ENCODE measurements at regions not wholly inside any gene's neighbourhood (a gene's known extent, or its start where the extent isn't known, plus 50 kb on each side); places are given as distances from the start of the nearest gene placed in this dataset.
A peak's percentile ranks its signal among the peaks of the same experiment; 100 is the strongest.

DNA sequence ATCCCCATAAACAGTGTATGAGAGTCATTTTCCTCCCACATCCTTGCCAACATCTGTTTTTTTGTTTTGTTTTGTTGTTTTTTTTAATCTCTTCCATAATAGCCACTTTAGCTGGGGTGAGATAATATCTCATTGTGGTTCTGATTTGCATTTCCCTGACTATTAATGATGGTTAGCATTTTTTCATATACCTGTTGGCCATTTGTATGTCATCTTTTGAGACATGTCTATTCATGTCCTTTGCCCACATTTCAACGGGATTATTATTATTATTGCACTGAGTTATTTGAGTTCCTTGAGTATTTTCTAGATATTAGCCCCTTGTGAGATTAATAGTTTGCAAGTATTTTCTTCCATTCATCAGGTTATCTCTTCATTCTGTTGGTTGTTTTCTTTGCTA lies 223.3 kb downstream of the LPIN1 start:
- Histone ChIP-seq H3K9me3 (no peaks in the 10 kb centered on the region), H3K4me1 (peaks cover 11% of the 10 kb centered on the region), H3K4me3 (ENCODE audit: low read depth, low read length) (no peak overlapping the region), H3K27me3 (no peaks in the 10 kb centered on the region), H3K36me3 (no peaks in the 10 kb centered on the region)
- DNase-seq = no peak
- TF ChIP-seq, protein P1, sequence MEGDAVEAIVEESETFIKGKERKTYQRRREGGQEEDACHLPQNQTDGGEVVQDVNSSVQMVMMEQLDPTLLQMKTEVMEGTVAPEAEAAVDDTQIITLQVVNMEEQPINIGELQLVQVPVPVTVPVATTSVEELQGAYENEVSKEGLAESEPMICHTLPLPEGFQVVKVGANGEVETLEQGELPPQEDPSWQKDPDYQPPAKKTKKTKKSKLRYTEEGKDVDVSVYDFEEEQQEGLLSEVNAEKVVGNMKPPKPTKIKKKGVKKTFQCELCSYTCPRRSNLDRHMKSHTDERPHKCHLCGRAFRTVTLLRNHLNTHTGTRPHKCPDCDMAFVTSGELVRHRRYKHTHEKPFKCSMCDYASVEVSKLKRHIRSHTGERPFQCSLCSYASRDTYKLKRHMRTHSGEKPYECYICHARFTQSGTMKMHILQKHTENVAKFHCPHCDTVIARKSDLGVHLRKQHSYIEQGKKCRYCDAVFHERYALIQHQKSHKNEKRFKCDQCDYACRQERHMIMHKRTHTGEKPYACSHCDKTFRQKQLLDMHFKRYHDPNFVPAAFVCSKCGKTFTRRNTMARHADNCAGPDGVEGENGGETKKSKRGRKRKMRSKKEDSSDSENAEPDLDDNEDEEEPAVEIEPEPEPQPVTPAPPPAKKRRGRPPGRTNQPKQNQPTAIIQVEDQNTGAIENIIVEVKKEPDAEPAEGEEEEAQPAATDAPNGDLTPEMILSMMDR (IDR thresholded peaks at IDR 0.05; ENCODE audit: low read depth, low read length) = no peak

DNA sequence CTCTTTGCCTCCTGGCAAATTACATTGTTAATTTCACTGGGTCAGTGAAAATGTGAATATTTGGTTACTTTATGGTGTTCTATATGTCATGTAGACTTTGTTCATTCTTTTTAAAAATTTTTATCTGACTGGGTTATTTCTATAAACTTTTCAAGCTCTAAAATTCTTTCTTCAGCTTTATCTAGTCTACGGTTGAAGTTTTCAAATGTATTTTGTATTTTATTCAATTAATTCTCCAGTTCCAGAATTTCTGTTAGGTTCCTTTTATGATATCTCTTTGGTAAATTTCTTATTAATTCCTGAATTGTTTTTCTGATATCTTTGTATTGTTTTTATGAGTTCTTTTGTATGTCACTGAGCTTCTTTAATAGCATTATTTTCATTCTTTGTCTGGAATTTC lies 228.1 kb downstream of the LPIN1 start:
- DNase-seq = no peak
- Histone ChIP-seq H3K27me3 (no peaks in the 10 kb centered on the region), H3K36me3 (no peaks in the 10 kb centered on the region), H3K4me3 (ENCODE audit: low read depth, low read length) (no peak overlapping the region), H3K9me3 (no peaks in the 10 kb centered on the region), H3K4me1 (peaks cover 12% of the 10 kb centered on the region)
- TF ChIP-seq, protein P1 (IDR thresholded peaks at IDR 0.05; ENCODE audit: low read depth, low read length) = no peak

DNA sequence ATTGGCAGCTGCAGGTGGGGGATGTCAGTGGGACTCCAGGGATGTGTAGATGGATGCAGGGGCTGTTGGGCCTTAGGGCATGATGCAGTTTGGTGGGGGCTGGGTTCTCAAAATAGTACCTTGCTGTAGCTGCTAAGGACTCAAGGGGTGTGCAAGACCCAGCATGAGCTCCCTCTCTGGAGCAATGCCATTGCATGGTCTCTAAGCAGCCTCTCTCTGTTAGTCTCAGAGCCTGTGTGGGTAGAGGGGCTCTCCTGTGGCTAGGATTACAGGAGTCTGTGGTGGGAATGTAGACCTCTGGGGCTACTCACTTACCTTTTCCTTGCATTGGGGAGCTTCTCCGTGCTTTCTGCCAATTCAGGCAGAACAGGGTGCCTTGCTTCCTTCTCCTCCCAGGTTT lies 228.9 kb downstream of the LPIN1 start:
- H3K36me3 ChIP-seq = no peaks in the 10 kb centered on the region
- DNase-seq = no peak

DNA sequence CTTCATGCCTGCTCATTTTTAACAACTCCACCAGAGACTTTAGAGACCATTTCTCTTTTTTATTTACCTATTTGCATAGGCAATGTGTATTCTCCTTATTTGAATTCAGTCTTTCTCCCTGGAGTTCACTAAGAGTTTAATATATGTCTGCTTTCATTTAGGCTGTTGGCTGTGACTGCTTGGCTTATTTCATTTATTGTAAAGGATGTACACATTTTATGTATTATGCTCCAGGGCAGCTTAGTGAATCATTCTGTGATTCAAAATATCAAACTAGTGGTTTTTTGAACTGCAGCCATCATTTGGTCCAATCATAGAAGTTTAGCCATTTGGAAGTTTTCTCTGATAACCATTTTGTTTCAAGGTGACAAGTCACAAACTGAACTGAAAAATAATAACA lies 229.6 kb downstream of the LPIN1 start:
- DNase-seq = no peak
- Histone ChIP-seq H3K9me3 (no peaks in the 10 kb centered on the region), H3K4me3 (ENCODE audit: low read depth, low read length) (no peak overlapping the region), H3K4me1 (peaks cover 12% of the 10 kb centered on the region), H3K36me3 (no peaks in the 10 kb centered on the region), H3K27me3 (no peaks in the 10 kb centered on the region)
- TF ChIP-seq, protein P1 (IDR thresholded peaks at IDR 0.05; ENCODE audit: low read depth, low read length) = no peak

More for the DNA sequence above, 228.9 kb downstream of the LPIN1 start:
- H3K27me3 ChIP-seq = no peaks in the 10 kb centered on the region
- H3K4me3 ChIP-seq (ENCODE audit: low read depth, low read length) = no peak overlapping the region
- TF ChIP-seq, protein P1 (IDR thresholded peaks at IDR 0.05; ENCODE audit: low read depth, low read length) = no peak
- H3K9me3 ChIP-seq = no peaks in the 10 kb centered on the region
- H3K4me1 ChIP-seq = peaks cover 12% of the 10 kb centered on the region

DNA sequence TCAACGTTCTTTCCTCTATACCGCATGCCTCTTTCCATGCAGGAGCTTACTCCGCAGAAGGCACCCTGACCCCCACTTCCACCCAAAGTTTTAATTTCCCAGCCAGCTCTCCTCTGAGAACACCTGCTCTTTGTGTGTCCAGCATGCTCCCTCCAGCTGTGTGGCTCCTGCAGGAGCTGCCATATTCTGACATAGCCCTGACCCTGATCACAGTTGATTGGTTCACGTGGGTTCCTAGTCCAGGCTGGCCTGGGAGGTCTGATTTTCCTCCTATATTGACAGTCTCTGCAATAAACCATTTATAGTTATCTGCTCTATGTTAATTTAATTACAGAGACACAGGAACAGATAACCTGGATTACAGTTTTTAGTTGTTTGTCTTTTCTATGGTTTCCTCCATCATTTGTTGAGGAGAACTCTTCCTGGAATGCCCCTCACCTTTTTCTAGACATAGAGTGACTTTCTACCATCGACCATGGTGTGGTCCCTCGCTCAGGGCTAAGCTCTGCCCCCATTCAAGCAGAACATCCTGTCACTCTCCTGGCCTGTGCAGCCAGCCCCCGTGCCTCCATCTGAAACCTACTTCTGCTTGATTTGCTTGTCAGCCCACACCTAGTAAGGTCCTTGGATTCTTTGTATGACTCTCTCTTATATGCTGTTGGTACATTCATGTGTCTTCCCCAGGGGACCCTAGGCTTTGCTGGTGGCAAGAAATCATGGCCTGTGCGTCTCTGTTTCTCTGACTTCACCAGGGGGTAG lies 231.5 kb downstream of the LPIN1 start:
- Histone ChIP-seq H3K4me3 (ENCODE audit: low read depth, low read length) (no peak overlapping the region), H3K9me3 (no peaks in the 10 kb centered on the region), H3K36me3 (no peaks in the 10 kb centered on the region), H3K27me3 (no peaks in the 10 kb centered on the region), H3K4me1 (peaks cover 12% of the 10 kb centered on the region)
- DNase-seq = peak; percentile 33
- TF ChIP-seq, protein P1 (IDR thresholded peaks at IDR 0.05; ENCODE audit: low read depth, low read length) = no peak

DNA sequence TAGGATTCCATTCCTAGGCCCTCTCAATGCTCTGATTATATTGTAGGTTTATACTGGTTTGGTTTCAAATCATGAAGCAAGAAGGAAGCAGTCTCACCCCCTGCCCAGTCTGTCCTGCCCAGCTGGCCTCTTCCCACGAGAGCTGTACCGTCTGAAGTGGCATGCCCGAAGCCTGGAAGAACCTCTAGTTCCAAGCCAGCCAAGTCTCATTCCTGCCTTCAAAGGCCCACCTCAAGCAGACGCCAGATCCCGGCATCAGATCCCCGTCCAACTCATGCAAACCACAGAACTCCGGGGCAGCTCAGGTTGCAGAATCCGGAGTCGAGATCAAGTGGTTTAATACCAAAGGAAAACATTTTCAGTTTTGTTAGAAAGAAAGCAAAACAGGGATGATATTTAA lies 234.4 kb downstream of the LPIN1 start:
- TF ChIP-seq, protein P1 (IDR thresholded peaks at IDR 0.05; ENCODE audit: low read depth, low read length) = no peak
- H3K4me1 ChIP-seq = peaks cover 12% of the 10 kb centered on the region
- no peak overlapping the region for H3K4me3 ChIP-seq (ENCODE audit: low read depth, low read length)
- no peaks in the 10 kb centered on the region for H3K27me3 ChIP-seq
- H3K36me3 ChIP-seq = no peaks in the 10 kb centered on the region
- DNase-seq = no peak
- H3K9me3 ChIP-seq = no peaks in the 10 kb centered on the region

Data from BE2C (cell line).